ENCODE measurements at regions not wholly inside any gene's neighbourhood (a gene's known extent, or its start where the extent isn't known, plus 50 kb on each side); places are given as distances from the start of the nearest gene placed in this dataset.
"Not testable (repeated sequence)": the region's sequence is repeated elsewhere in the genome, so short reads cannot be mapped to it uniquely, and the experiment has no call there.

- no peak overlapping the region for H3K23ac ChIP-seq (ENCODE audit: low read depth, low read length)
- intact Hi-C loops (cut with micrococcal nuclease), result no loop called here
- H3K18ac ChIP-seq (ENCODE audit: low read depth, low read length), result peak overlapping the region; percentile 45
- no peaks in the 10 kb centered on the region for H3K27me3 ChIP-seq (ENCODE audit: control insufficient read depth, insufficient read depth, low read length)
- no peak for TF ChIP-seq NFE2L2 (IDR thresholded peaks at IDR 0.05; ENCODE audit: low read depth, low read length)
- TF ChIP-seq MAZ (IDR thresholded peaks at IDR 0.05; ENCODE audit: borderline replicate concordance, low read depth, low read length), result no peak
- TF ChIP-seq MAFK (IDR thresholded peaks at IDR 0.05; ENCODE audit: low read depth, low read length), result no peak
- TF ChIP-seq ELK1 (IDR thresholded peaks at IDR 0.05; ENCODE audit: borderline replicate concordance, low read depth, low read length), result no peak
- DNase-seq (peak; percentile 26), ATAC-seq (ENCODE audit: low read depth) (no peak)
- no peak overlapping the region for H3K56ac ChIP-seq (ENCODE audit: extremely low read depth, insufficient read depth, low read length)
- H3K4me1 ChIP-seq (ENCODE audit: control insufficient read depth, insufficient read depth, low read length), result peaks cover 2% of the 10 kb centered on the region
- dilution Hi-C loops (cut with HindIII; ENCODE audit: low sequenced_read_pairs, unreplicated experiment), result no loop called here
- H3K4ac ChIP-seq (ENCODE audit: low read depth, low read length), result no peak overlapping the region
- ChIA-PET CTCF (no interaction called here), POLR2A (ENCODE audit: unreplicated experiment) (no interaction called here)
- no peaks in the 10 kb centered on the region for H3K36me3 ChIP-seq (ENCODE audit: control insufficient read depth, insufficient read depth, low read length)
- in situ Hi-C loops (cut with MboI; ENCODE audit: low sequenced_read_pairs), result no loop called here
- peak overlapping the region; percentile 69 for H4K5ac ChIP-seq (ENCODE audit: low read depth, low read length)
- peak overlapping the region; percentile 30; the same call in 1 of the 2 replicates for H4K91ac ChIP-seq (ENCODE audit: insufficient read depth, low read depth, low read length)
- no peak overlapping the region for H2AK9ac ChIP-seq (replicated peaks; ENCODE audit: low read depth, low read length, poor library complexity)
- H3K9me1 ChIP-seq (ENCODE audit: insufficient read depth, low read length), result no peaks in the 10 kb centered on the region; the same call in none of the 2 replicates
- H2AK5ac ChIP-seq (ENCODE audit: low read depth, low read length), result peak overlapping the region; percentile 65; the same call in 1 of the 2 replicates
- BruUV-seq (replicated peaks), result no TSS peak
- no peak overlapping the region for H3K9ac ChIP-seq (ENCODE audit: low read depth, low read length)
- no peak overlapping the region; the same call in 1 of the 2 replicates for H2BK20ac ChIP-seq (ENCODE audit: low read depth, low read length)
- no CpG with 5 or more reads among the region's 9 CpGs for WGBS, 2 experiments (ENCODE audit: extremely low coverage in 2 of 2, insufficient read length in 1 of 2)
- H3K4me3 ChIP-seq (ENCODE audit: insufficient read depth, low read depth, low read length), result no peak overlapping the region
- H3K14ac ChIP-seq (replicated peaks; ENCODE audit: low read depth, low read length), result no peak overlapping the region
- H4K8ac ChIP-seq (ENCODE audit: low read depth in 2 of 2, low read length in 2 of 2), result 0 out of 4 replicates have a peak overlapping the region, but pooled peaks of 1 of the 2 experiments have one; percentile 56
- peaks cover 0 to 6% of the 10 kb centered on the region in 2 experiments; a peak in 2 of 4 replicates for H3K79me1 ChIP-seq (ENCODE audit: low read depth in 1 of 2, low read length in 2 of 2)
- H3K9me3 ChIP-seq (ENCODE audit: control insufficient read depth, insufficient read depth, low read length), result no peaks in the 10 kb centered on the region
- H2AFZ ChIP-seq (replicated peaks; ENCODE audit: low read length, poor library complexity), result peak overlapping the region; percentile 79
- peak overlapping the region; percentile 43 for H2BK5ac ChIP-seq (ENCODE audit: low read depth, low read length, poor library complexity, severe bottlenecking)
- H3K4me2 ChIP-seq (ENCODE audit: low read depth, low read length), result peak overlapping the region; percentile 34; the same call in 1 of the 2 replicates
- H2BK120ac ChIP-seq (ENCODE audit: low read depth, low read length), result peak overlapping the region; percentile 54; the same call in 1 of the 2 replicates
- H2BK15ac ChIP-seq (ENCODE audit: low read depth, low read length), result no peak overlapping the region
- no peaks in the 10 kb centered on the region for H4K20me1 ChIP-seq (ENCODE audit: insufficient read depth, low read length)
- H3K27ac ChIP-seq (ENCODE audit: insufficient read depth, low read length), result peak overlapping the region; percentile 71; the same call in 1 of the 2 replicates
Observed at GRCh38 chr17:68097161-68097805, 61.7 kb downstream of the KPNA2 start.

DNA sequence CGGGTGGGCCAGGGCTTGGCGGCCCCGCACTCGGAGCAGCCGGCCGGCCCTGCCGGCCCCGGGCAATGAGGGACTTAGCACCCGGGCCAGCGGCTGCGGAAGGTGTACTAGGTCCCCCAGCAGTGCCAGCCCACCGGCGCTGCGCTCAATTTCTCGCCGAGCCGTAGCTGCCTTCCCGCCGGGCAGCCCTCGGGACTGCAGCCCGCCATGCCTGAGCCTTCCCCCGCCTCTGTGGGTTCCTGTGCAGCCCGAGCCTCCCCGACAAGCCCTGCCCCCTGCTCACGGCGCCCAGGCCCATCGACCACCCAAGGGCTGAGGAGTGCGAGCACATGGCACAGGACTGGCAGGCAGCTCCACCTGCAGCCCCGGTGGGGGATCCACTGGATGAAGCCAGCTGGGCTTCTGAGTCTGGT, 63.8 kb downstream of the KPNA2 start:
- H3K27ac ChIP-seq (ENCODE audit: insufficient read depth, low read length); H3K9me1 ChIP-seq (ENCODE audit: insufficient read depth, low read length); dilution Hi-C loops (cut with HindIII; ENCODE audit: low sequenced_read_pairs, unreplicated experiment); H2BK20ac ChIP-seq (ENCODE audit: low read depth, low read length); H3K4me3 ChIP-seq (ENCODE audit: insufficient read depth, low read depth, low read length); H3K27me3 ChIP-seq (ENCODE audit: control insufficient read depth, insufficient read depth, low read length); H2BK120ac ChIP-seq (ENCODE audit: low read depth, low read length); H3K36me3 ChIP-seq (ENCODE audit: control insufficient read depth, insufficient read depth, low read length); H3K56ac ChIP-seq (ENCODE audit: extremely low read depth, insufficient read depth, low read length); H2AFZ ChIP-seq (replicated peaks; ENCODE audit: low read length, poor library complexity); H2AK5ac ChIP-seq (ENCODE audit: low read depth, low read length); H3K4me2 ChIP-seq (ENCODE audit: low read depth, low read length); H2BK5ac ChIP-seq (ENCODE audit: low read depth, low read length, poor library complexity, severe bottlenecking); H4K8ac ChIP-seq (ENCODE audit: low read depth in 2 of 2, low read length in 2 of 2); H3K4ac ChIP-seq (ENCODE audit: low read depth, low read length); POLR2A ChIA-PET (ENCODE audit: unreplicated experiment); H4K91ac ChIP-seq (ENCODE audit: insufficient read depth, low read depth, low read length); H2AK9ac ChIP-seq (replicated peaks; ENCODE audit: low read depth, low read length, poor library complexity); H4K20me1 ChIP-seq (ENCODE audit: insufficient read depth, low read length); H3K9me3 ChIP-seq (ENCODE audit: control insufficient read depth, insufficient read depth, low read length); ATAC-seq (ENCODE audit: low read depth); intact Hi-C loops (cut with micrococcal nuclease); in situ Hi-C loops (cut with MboI; ENCODE audit: low sequenced_read_pairs); H2BK15ac ChIP-seq (ENCODE audit: low read depth, low read length); CTCF ChIA-PET; H4K5ac ChIP-seq (ENCODE audit: low read depth, low read length); H3K14ac ChIP-seq (replicated peaks; ENCODE audit: low read depth, low read length); H3K9ac ChIP-seq (ENCODE audit: low read depth, low read length); DNase-seq; H3K23ac ChIP-seq (ENCODE audit: low read depth, low read length); H3K4me1 ChIP-seq (ENCODE audit: control insufficient read depth, insufficient read depth, low read length); H3K18ac ChIP-seq (ENCODE audit: low read depth, low read length); BruUV-seq (replicated peaks): not testable (repeated sequence)
- 98% methylated on average over 14 of the region's 29 CpGs; no CpG with 5 or more reads in 1 of the 2 experiments for WGBS, 2 experiments (ENCODE audit: extremely low coverage in 2 of 2, insufficient read length in 1 of 2)
- peaks cover 0 to 18% of the 10 kb centered on the region in 2 experiments; a peak in 2 of 4 replicates for H3K79me1 ChIP-seq (ENCODE audit: low read depth in 1 of 2, low read length in 2 of 2)

Measured in IMR-90 (cell line).